HG03439 (cell line): ENCODE measurements at regions not wholly inside any gene's neighbourhood (a gene's known extent, or its start where the extent isn't known, plus 50 kb on each side); places are given as distances from the start of the nearest gene placed in this dataset.

Experiments
- ATAC-seq: cut with Tn5 transposase; IDR thresholded peaks from one replicate; pipeline ENCODE4 v1.9.1; 2021; ENCODE audit warnings: mild to moderate bottlenecking, moderate library complexity; ENCODE audit not compliant: unreplicated experiment

- ATAC-seq, result no peak
Observed at GRCh38 chr15:93300796-93301195, 211.8 kb upstream of the RGMA start.

DNA sequence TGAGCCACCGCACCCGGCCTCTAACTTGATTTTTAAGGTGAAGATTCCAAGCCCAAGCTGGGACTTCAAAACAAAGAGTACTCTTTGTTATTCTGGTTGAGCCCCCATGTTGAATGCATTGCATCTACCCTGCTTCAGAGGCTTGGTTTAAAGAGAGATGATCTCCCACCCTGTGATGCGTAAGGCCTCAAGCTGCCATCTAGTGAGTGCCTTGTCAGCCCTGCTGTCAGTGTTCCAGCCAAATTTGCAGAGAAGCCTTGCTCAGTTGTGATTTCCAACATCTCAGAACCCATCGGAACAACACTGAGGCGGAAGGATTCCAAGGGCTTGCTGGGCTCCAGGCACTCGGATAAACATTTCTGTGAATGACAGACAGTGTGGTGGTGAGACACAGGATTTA lies 210.7 kb upstream of the RGMA start:
- ATAC-seq, result no peak

DNA sequence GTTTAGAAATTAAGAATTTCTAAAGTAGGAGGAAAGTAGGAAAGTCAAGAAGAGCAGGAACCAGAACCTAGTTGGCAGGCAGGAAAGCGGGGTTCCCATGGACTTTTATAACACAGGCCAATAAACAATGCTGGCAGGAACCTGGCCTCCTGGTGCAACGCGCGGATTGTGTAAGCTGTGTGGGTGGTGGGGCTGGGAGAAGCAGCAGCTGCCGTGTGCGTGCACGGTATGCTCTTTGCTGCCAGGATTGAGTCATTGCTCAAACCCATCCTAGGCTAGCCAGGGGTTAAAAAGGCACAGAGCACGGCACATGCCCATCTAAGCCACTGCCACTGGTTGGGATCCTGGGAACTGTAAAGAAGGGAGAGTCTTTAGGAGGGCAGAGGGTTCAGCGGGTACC lies 209.9 kb upstream of the RGMA start:
- no peak for ATAC-seq

DNA sequence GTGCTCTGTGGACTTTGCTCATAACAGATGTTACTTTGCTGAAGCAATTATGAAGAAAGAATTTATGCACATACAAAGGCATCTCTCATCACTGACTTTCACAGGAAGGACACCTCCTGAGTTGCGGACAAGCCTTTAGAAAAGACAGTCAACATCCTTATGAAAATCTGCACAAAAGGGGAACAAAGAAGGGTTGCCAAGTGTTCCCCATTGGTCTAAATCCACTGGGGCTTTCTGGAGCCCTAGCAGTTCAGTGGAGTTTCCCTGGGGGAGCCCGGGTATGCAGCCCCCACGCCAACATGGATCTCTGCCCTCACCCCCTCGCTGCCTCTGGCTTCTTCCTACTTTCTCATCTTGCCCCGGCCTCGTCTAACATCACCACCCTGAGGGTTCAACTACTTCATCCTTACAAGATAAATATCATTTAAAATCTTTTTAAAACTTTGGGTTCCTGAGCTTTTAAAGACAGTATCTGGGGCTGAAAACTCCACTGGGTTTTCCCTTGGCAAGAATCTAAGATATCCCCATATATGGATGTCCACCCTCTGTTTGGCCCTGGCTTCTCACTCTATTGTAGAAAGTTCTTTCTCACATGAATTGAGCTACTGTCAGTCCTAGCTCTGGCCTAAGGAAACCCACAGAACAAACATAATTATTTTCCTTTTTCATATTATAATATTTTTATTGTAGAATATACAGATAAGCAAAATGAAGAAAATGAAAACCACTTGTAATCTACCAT lies 207.9 kb upstream of the RGMA start:
- no peak for ATAC-seq

- ATAC-seq, result no peak
Observed at GRCh38 chr15:93294896-93295295, 205.9 kb upstream of the RGMA start.

DNA sequence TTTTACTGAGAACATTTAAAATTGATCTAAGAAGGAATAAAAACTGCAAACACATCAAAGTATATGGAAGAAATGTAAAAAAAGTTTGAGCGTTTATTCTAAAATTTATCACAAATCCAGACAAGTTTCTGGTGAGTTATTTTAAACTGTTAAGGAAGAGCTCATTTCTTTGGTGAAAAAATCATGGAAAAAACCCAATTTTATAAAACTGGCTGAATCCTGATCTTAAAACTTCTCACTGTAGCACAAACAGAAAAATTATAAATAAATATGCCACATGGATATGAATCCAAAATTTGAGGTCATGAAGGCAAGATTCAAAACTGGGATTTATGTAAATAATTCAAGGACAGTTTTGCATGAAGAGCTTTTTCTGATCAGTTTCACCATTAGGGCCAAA lies 205.1 kb upstream of the RGMA start:
- no peak for ATAC-seq

DNA sequence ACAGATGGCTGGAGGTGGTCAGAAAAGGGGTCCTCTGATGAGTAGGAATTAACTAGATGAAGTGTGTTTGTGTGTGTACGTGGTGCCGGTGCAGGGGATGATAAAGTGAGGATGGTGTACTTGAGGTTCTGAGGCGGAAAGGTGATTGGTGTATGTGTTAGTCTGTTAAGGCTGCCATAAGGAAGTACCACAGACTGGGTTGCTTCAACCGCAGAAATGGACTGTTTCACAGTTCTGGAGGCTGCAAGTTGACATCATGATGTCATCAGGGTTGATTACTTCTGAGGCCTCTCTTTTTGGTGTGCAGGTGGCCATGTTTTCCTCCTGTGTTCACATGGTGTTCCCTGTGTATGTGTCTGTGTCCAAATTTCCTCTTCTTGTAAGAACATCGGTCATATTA lies 202.4 kb upstream of the RGMA start:
- no peak for ATAC-seq

- ATAC-seq, result no peak
Observed at GRCh38 chr15:93290618-93290946, 201.6 kb upstream of the RGMA start.

GRCh38 chr15:93289941-93290617 lies 201.1 kb upstream of the RGMA start:
- no peak for ATAC-seq

DNA sequence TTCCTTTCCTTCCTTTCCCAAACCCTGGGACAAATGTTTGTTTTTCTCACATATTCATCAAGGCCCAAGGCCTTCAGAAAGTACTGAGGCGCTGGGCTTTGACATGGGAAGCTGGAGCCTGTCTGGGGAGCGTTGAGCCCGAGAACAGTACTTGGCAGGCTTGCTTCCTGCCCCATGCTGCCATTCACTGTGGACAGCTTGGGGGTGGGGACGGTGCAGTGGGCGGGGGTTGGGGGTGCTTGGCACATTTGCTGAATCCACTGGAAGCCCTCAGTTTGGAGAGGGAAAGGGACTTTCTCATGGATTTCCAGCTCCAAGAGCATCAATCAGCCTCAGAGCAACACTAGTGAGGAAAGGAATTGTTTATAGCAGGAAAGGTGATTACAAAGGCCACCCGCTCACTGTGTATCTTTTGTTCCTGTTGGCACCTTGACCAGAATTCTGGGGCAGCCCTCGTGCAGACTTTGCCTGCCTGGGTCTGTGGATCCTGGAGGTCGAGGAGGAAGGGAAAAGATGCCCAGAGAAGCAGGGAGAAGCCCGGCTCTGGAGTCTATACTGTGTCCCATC lies 199.8 kb upstream of the RGMA start:
- no peak for ATAC-seq

DNA sequence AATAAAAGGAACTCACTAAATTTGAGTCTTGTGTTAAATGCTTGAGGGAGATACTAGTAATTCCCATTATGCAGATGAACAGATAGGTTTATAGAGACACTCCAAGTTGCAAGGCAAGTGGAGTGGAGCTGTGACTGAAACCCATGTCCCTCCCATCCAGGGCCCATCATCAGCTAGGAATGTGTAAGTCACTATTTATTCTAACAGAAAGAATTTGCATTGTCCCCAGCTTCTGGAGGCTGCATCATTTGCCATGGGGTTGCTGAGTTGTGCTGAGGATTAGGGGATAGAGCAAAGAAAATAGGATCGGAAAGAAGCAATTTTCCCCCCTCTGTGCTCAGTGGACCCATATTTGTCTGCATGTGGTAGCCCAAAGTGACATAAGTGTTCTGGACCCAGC lies 197.4 kb upstream of the RGMA start:
- no peak for ATAC-seq

- ATAC-seq, result no peak
Observed at GRCh38 chr15:93283854-93284253, 194.8 kb upstream of the RGMA start.

- ATAC-seq, result no peak
Observed at GRCh38 chr15:93282808-93283207, 193.8 kb upstream of the RGMA start.

- ATAC-seq, result no peak
Observed at GRCh38 chr15:93278783-93279182, 189.8 kb upstream of the RGMA start.

GRCh38 chr15:93278006-93278405 lies 189.0 kb upstream of the RGMA start:
- no peak for ATAC-seq

- no peak for ATAC-seq
Observed at GRCh38 chr15:93274257-93274656, 185.2 kb upstream of the RGMA start.

DNA sequence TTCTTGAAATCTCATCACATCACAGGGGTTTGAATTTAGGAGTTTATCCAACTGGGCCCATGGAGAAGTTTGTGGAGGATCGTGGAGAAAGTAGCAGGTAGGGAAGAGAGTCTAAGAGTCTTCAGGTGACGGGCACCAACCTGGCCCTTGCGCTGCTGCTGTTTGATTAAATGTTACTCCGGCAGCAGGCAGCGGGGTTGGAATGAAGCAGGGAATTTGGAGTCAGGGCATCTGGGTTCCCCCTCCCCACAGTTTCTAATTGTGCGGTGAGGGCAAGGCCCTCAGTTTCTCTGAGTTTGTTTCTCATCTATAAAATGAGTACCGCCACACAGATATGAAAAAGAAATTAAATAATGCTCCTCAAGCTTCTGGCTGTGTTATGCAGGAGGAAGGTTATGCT lies 182.9 kb upstream of the RGMA start:
- ATAC-seq, result no peak

- ATAC-seq, result no peak
Observed at GRCh38 chr15:93270937-93271467, 182.0 kb upstream of the RGMA start.

DNA sequence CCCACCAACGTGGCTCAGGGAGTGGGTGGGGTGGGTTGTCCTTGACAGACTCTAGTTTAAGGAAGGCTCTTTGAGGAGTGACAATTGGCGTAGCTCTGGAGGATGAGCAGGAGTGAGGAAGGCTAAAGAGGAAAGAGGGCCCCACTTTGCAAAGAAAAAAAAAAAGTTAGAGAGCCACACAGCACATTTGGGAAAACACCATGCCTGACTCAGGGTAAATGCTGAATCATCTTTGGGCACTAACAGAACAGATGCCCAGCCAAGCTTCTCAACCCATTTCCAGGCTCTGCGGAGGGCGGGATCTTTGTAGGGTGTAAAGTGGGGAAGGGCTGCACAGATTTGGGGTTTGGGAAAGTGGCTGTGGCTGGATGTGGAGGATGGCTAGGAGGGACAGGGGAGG lies 179.1 kb upstream of the RGMA start:
- ATAC-seq, result no peak

DNA sequence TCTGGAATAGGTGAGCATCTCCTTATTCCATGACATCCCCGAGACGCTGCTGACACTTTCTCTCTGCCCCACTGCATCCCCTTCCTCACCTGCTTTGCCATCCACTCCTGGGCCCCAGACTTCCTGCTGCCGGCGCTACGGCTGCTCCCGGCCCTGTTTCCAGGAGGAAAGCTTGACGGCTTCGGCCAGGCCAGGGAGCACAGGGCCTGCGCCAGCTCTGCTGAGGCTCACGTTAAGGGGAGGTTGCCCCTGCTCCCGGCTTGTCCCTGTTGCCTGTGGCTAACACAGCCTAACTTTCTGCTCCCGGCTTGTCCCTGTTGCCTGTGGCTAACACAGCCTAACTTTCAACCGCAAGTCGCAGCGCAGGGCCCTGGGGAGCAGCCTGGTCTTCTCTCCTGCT lies 177.3 kb upstream of the RGMA start:
- ATAC-seq, result no peak

DNA sequence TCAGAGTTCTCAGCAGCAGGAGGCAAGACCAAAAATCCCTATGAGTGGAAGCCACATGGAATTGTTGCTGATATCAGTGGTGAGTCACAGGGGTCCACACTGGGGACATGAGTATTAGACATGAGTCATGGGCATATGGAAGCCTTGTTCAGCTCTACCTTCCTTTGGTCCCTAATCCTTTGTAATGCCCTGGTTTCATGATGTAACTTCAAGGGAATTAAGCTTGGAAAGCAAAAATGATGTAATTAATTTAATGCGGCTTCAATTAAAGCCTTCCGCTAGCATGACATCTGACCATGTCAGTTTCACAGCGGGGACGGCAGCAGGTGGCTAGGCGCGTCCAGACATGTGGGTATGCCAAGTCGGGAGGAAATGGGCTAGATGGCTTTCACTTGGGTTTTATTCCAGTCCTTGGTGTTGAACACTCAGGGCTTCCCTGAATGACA lies 176.1 kb upstream of the RGMA start:
- no peak for ATAC-seq

- ATAC-seq, result no peak
Observed at GRCh38 chr15:93261845-93262244, 172.8 kb upstream of the RGMA start.
